Activated CD4-positive, alpha-beta T cell treated with anti-CD3 and anti-CD28 coated beads, Interleukin-2, Interleukin-4, amounts not matched to agents 100 ng/mL and 50 ng/mL, durations not matched to agents 16 hours and 8 hours (primary cell): ENCODE measurements at regions not wholly inside any gene's neighbourhood (a gene's known extent, or its start where the extent isn't known, plus 50 kb on each side); places are given as distances from the start of the nearest gene placed in this dataset.
"Not testable (repeated sequence)": the region's sequence is repeated elsewhere in the genome, so short reads cannot be mapped to it uniquely, and the experiment has no call there.

ENCODE experiments used
- DNase-seq: peaks from one replicate; pipeline ENCODE4 v3.0.0-alpha.2; 2020; ENCODE audit warnings: low spot score

DNA sequence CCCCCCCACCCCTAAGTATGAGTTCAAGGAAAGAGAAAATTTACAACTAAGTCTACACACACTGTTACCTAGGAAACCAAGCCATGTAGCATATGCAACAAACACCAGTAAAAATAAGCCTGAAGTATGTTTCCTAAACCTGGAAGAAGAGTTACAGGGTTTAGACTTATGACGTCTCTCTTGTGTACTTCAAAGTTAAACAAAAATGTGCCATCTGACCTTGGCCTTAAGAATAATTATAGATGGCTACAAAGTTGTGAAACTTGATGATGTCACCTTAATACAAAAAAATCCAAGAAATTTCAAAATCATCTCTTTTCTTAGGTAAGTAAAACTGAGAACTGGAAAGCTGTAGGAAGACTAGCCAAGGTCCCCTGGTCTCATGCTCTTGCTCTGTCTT is 297.6 kb upstream of the NRXN1 start:
- DNase-seq, result no peak

- DNase-seq, result no peak
These were observed 292.1 kb upstream of the NRXN1 start for GRCh38 chr2:51324051-51324450.

DNA sequence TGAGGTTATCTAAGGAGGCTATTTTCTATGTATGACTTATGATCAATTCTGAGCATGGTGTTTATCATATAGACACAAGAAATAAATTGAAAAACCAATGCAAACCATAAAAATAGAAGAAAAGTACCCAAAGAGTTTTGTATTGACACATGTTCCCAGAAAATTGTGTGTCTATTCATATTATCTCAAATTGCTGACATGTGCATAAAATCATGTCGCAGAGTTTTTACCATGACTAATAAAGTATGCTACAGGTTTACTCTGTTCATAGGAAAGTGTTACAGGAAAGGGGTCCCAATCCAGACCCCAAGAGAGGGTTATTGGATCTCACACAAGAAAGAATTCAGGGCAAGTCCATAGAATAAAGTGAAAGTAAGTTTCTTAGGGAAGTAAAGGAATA is 290.7 kb upstream of the NRXN1 start:
- no peak for DNase-seq

DNA sequence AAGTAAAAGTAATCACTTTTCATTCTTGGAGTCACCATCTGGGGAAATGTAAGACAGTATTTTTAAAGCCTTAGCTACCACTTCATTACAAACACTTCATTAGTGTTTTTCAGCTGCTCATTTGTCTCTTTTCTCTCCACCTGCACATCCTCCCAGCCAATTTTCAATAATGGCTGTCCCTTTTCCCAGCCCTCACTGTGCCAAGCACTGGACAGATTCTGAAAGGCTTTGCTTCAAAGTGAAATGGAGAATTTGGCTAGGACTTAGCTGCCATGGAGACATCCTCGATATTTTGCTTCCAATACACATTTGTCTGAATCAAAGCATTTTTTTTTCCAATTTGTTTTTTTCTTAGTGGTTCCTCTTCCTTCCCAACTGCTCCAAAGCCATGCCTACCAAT is 272.4 kb upstream of the NRXN1 start:
- DNase-seq, result no peak

- no peak for DNase-seq
These were observed 269.4 kb upstream of the NRXN1 start for GRCh38 chr2:51301381-51301780.

DNA sequence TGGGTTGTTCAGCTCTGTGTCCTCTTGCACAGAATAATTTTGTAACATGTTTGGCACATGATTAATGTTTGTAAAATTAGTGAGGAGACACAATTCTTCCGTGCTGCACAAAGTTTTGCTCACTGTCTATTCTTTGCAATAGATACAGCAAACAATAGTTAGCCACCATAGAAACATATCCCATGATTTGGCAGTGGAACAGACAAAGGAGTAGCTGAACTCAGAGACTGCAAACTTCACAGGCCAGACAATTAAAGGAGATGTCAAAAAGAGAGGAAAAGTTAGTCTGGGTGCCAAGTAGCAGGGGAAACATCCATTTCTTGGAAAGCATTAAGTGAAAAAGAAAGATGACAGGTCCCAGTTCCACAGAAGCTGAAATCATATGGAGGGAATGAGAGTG is 267.4 kb upstream of the NRXN1 start:
- DNase-seq, result no peak

- DNase-seq, result no peak
These were observed 265.6 kb upstream of the NRXN1 start for GRCh38 chr2:51297488-51297887.

GRCh38 chr2:51293566-51294200 is 261.8 kb upstream of the NRXN1 start:
- no peak for DNase-seq

- no peak for DNase-seq
These were observed 260.0 kb upstream of the NRXN1 start for GRCh38 chr2:51291762-51292551.

GRCh38 chr2:51290725-51291124 is 258.8 kb upstream of the NRXN1 start:
- no peak for DNase-seq

GRCh38 chr2:51289045-51289444 is 257.1 kb upstream of the NRXN1 start:
- no peak for DNase-seq

DNA sequence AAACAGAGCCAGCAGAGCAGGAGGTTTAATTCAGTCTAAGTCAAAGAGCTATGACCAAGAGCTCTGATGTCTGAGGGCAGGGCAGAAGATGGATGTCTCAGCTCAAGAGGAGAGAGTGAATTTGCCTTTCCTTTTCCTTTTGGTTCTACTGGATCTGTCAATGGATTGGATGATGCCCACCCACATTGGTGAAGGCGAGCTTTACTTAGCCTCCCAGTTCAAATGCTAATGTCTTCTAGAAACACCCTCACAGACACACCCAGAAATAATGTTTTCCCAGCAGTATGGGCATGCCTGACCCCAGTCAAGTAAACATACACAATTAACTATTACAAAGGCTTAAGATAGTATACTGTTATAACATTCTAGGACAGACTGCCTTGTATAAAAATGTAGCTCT is 236.3 kb upstream of the NRXN1 start:
- no peak for DNase-seq

GRCh38 chr2:51265539-51265938 is 233.6 kb upstream of the NRXN1 start:
- DNase-seq, result no peak

GRCh38 chr2:51263951-51264350 is 232.0 kb upstream of the NRXN1 start:
- DNase-seq, result no peak

- DNase-seq, result not testable (repeated sequence)
These were observed 231.2 kb upstream of the NRXN1 start for GRCh38 chr2:51263101-51263500.

GRCh38 chr2:51258301-51258700 is 226.4 kb upstream of the NRXN1 start:
- no peak for DNase-seq

GRCh38 chr2:51256736-51257135 is 224.8 kb upstream of the NRXN1 start:
- DNase-seq, result no peak

DNA sequence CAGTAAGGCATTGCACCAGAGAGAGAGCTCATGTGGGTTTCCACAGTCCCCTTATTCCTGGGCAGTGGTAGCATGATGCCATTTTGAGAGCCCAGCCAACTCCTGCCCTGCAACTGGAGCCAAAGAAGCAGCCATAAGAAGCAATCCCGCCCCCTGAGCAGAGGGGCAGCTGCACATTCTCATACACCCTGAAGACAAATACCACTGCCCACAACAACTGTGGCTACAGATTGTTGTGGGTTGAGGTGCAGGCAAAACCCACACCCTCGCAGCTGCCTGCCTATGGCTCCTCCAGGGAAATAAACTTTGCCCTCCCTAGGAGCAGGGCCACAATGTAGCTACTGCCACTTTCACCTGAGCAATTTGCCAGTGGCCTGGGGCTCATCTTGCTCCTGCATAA is 219.4 kb upstream of the NRXN1 start:
- no peak for DNase-seq

DNA sequence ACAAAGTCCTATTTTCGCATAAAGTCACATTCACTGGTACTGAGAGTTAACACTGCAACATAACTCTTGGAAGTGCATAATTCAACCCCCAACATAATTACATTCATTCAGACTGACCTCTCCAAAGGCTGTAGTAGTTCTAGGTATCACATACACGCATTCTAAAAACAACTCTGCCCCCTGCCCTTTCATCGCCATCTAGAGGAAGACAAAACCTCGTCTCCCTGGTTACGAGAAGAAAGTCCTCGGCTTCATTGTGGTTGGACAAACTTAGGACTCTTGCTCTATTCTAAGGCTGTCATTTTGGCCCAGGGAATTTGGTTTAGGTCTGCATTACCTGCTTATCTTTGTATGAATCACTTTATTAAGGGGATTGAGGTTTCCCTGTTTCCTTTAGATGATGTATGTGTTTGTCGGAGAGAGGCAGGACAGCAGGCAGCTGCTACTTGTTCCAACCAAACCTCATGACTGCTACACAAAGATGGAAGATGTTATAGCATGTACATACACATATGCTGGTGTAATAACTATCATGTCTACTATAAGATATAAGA is 215.4 kb upstream of the NRXN1 start:
- no peak for DNase-seq

GRCh38 chr2:51243892-51244535 is 212.1 kb upstream of the NRXN1 start:
- no peak for DNase-seq

DNA sequence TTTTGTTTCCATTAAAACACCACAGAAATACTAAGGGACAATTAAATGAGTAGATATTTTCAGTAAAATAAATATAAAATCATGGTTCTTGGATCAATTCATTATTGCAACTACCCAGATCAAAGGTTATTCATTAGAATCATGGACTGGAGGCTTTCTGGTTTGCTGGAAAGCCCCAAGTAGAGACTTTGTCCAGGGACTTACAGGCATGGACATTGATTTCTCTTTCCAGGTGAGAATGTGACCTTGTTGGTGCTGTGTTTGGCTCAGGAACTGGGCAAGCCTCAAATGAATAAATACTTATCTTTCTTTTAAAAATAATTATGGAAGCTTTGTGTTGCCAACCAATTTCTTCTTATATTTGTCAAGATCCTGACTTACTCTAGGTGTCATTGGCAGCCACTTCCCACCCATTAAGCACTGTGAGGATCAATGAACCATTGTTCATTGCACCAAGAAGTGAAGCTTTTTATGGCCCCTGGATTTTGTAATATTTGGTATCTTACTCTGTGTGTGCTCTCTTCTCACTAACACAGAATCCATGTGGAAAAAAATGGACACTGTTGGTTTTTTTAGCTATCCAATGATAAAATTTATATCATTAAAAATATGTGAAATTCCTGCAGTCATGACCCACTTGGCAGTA is 205.8 kb upstream of the NRXN1 start:
- no peak for DNase-seq

DNA sequence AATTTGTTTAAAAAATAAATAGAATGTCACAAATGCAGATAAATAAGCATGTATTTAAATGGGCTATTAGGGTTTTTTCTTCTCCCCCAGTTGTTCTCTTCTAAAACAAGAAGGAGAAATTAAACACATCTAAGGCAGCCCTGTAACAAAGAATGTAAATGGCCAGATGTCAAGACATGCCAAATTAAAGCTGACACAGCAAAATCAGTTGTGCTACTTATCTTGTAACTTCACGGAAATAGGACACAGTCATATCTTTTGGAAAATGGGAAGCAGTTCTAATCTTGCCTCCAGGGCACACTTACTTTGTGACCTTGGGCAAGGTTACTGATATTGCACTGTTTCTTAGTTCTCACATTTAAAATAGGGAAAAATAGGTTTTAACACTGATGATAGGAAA is 200.1 kb upstream of the NRXN1 start:
- DNase-seq, result no peak

DNA sequence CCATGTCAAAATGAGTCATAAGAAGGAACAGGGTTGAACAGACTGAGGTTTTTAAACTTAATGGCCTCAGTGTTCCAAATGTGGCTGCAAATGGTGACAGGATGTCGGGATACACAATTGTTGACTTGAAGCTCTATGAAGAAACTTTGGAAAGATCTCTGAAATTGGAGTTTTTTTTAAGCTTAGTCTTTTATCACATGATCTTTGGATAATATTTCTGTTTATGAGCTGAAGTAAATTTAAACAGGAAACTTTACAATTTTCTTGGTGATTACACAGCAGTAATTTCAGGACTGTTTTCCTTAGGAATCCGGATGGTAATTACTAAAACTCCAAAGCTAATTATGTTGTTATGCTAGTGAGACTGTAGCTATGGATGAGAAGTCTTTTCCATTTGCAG is 199.1 kb upstream of the NRXN1 start:
- DNase-seq, result no peak
